Esophagus (tissue), 2 donors: ENCODE measurements at regions not wholly inside any gene's neighbourhood (a gene's known extent, or its start where the extent isn't known, plus 50 kb on each side); places are given as distances from the start of the nearest gene placed in this dataset.

Experiments
- H3K27ac ChIP-seq, 2 donors: one replicate each; pipeline ENCODE4 v1.5.1; 2013; ENCODE audit warnings: low read depth in 2 of 2, mild to moderate bottlenecking in 2 of 2, inconsistent platforms in 1 of 2, low read length in 1 of 2, moderate library complexity in 1 of 2
- H3K27me3 ChIP-seq, 2 donors: one replicate each; pipeline ENCODE4 v1.6.1; 2013; ENCODE audit warnings: low read length in 2 of 2, control low read depth in 1 of 2, mild to moderate bottlenecking in 1 of 2; ENCODE audit not compliant: insufficient read depth in 2 of 2, control insufficient read depth in 1 of 2
- H3K36me3 ChIP-seq, 2 donors: one replicate each; pipeline ENCODE4 v1.6.1; 2013; ENCODE audit warnings: low read length in 1 of 2; ENCODE audit not compliant: control insufficient read depth in 2 of 2, insufficient read depth in 2 of 2
- H3K4me1 ChIP-seq, 2 donors: one replicate each; pipeline ENCODE4 v1.6.1; 2013; ENCODE audit warnings: low read length in 1 of 2; ENCODE audit not compliant: control insufficient read depth in 2 of 2, insufficient read depth in 2 of 2
- H3K4me3 ChIP-seq, 2 donors: one replicate each; pipeline ENCODE4 v1.5.1; 2013; ENCODE audit warnings: low read length in 2 of 2, mild to moderate bottlenecking in 2 of 2, low read depth in 1 of 2, moderate library complexity in 1 of 2
- H3K9me3 ChIP-seq, 2 donors: one replicate each; pipeline ENCODE4 v1.6.1; 2013; ENCODE audit warnings: mild to moderate bottlenecking in 2 of 2, low read depth in 1 of 2, low read length in 1 of 2, moderate library complexity in 1 of 2; ENCODE audit not compliant: control insufficient read depth in 2 of 2, insufficient read depth in 1 of 2
- WGBS, 2 donors: extraction: QIAGEN DNeasy Blood & Tissue Kit; methylation state at CpG; one replicate each; pipeline ENCODE4 v1.1.7; 2013; 5-methylcytosine and 5-hydroxymethylcytosine counted together
- donor health status: healthy with polysubstance abuse.
- donor health status: Bipolar disorder and iron deficiency.

DNA sequence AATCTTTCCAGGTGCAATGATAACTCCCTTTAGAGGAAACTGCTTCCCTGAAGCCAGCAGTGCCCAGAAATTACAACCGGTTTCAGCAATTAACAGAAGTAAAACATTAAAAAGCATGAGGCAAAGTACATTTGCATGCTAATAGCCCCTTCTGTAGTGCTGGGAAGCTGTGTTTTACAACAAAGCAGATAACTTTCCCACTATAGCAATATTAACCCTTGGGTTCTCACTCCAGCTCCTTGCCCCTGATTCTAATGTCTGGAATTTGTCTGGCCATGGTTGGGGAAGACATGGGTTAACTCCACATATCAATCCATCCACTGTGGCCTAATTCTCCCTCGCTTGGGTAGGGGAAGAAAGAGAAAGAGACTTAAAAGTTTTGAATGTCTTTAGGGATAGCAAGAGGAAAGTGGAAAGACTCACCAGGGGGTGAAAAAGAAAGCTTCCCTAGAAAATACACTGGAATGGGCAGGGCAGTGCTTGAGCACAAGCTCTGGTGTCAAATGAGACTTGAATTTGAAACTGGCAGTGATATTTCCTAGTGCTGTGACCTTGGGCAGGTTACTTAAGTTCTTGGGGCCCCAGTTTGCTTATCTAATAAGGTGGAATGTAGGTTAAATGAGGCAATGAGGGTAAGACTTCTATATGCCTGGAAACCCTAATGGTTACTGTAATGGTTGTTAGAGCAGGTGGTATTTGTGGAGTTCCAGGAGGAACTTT lies 102.0 kb downstream of the SOX9 start:
- Histone ChIP-seq H3K36me3 (no peaks in the 10 kb centered on the region), H3K27me3 (peaks cover 2 to 4% of the 10 kb centered on the region in 2 donors), H3K27ac (no peak overlapping the region), H3K9me3 (peaks cover 0 to 3% of the 10 kb centered on the region in 2 donors), H3K4me1 (peaks cover 2 to 6% of the 10 kb centered on the region in 2 donors), H3K4me3 (no peak overlapping the region)
- 54 to 76% methylated on average over 2 of the region's 2 CpGs for WGBS, 2 donors

DNA sequence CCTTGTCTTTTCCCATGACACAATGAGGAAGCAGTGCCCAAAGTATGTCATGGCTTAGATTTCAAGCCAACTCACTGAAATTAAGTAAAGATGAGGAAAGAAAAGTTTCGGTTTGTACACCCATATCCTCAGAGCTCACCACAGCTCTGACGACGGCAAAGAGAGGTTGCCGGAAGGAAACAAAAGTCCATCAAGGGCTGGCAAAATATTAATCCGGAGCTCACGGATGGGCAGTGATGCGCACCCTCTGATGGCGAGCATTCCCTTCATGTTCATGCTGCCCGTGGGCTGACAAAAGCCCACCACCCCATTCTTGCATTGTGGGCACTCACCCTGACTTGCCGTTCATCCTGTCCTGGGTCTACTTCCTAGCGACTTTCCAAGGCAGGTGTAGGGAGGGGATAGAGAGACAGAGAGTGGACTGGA lies 103.1 kb downstream of the SOX9 start:
- 92 to 93% methylated on average over 11 of the region's 11 CpGs for WGBS, 2 donors
- no peaks in the 10 kb centered on the region for H3K36me3 ChIP-seq
- no peak overlapping the region for H3K27ac ChIP-seq

DNA sequence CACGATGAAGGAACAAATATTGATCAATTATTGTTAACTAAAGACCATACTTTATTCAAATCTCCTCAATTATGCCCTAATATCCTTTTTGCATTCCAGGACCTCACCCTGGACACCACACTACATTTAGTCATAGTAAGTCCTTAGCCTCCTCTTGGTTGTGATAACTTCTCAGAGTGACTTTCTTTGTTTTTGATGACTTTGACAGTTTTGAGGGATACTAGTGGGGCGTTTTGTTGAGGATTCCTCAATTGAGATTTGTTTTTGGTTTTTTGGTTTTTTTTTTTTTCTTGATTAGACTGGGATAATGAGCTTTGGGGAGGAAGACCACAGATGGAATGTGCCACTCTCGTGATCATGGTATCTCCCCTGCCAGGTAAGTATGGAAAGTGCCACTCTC lies 105.5 kb downstream of the SOX9 start:
- Histone ChIP-seq H3K27me3 (peaks cover 0 to 2% of the 10 kb centered on the region in 2 donors), H3K9me3 (no peaks in the 10 kb centered on the region), H3K36me3 (no peaks in the 10 kb centered on the region), H3K27ac (no peak overlapping the region), H3K4me3 (no peak overlapping the region), H3K4me1 (no peaks in the 10 kb centered on the region)
- WGBS, 2 donors, result 76 to 86% methylated on average over 3 of the region's 3 CpGs

More for the DNA sequence above, 103.1 kb downstream of the SOX9 start:
- peaks cover 0 to 3% of the 10 kb centered on the region in 2 donors for H3K9me3 ChIP-seq
- H3K4me1 ChIP-seq, result peaks cover 2 to 6% of the 10 kb centered on the region in 2 donors
- H3K4me3 ChIP-seq, result no peak overlapping the region
- H3K27me3 ChIP-seq, result peaks cover 2 to 4% of the 10 kb centered on the region in 2 donors

DNA sequence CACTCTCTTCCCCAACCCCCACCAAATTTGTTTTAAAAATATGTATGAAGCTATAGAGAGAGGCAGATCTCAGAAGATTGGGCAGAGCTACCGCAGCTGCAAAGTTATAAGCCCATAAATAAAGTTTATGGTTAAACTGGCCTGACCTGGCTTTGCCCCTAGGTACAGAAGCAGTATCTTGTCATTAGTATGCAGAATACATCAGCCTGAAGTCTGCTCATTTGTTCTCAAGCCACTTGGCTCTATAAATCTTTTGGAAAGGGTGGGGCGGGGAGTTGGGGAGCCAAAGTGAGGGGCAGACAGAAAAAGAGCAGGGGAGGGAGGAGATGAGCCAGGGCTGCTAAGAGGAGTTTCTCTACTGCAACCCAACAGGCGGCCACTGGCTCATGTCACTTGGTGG lies 113.2 kb downstream of the SOX9 start:
- H3K36me3 ChIP-seq, result no peaks in the 10 kb centered on the region
- no peak overlapping the region for H3K27ac ChIP-seq
- H3K4me1 ChIP-seq, result no peaks in the 10 kb centered on the region
- WGBS, 2 donors, result 72 to 80% methylated on average over 3 of the region's 3 CpGs
- H3K4me3 ChIP-seq, result no peak overlapping the region
- H3K9me3 ChIP-seq, result peaks cover 0 to 3% of the 10 kb centered on the region in 2 donors
- H3K27me3 ChIP-seq, result no peaks in the 10 kb centered on the region

- no peaks in the 10 kb centered on the region for H3K4me1 ChIP-seq
- peaks cover 0 to 3% of the 10 kb centered on the region in 2 donors for H3K9me3 ChIP-seq
- no peak overlapping the region for H3K27ac ChIP-seq
- no peaks in the 10 kb centered on the region for H3K36me3 ChIP-seq
- H3K27me3 ChIP-seq, result no peaks in the 10 kb centered on the region
- H3K4me3 ChIP-seq, result no peak overlapping the region
- 74 to 81% methylated on average over 5 of the region's 5 CpGs for WGBS, 2 donors
These were observed 114.2 kb downstream of the SOX9 start for GRCh38 chr17:72234985-72235384.

DNA sequence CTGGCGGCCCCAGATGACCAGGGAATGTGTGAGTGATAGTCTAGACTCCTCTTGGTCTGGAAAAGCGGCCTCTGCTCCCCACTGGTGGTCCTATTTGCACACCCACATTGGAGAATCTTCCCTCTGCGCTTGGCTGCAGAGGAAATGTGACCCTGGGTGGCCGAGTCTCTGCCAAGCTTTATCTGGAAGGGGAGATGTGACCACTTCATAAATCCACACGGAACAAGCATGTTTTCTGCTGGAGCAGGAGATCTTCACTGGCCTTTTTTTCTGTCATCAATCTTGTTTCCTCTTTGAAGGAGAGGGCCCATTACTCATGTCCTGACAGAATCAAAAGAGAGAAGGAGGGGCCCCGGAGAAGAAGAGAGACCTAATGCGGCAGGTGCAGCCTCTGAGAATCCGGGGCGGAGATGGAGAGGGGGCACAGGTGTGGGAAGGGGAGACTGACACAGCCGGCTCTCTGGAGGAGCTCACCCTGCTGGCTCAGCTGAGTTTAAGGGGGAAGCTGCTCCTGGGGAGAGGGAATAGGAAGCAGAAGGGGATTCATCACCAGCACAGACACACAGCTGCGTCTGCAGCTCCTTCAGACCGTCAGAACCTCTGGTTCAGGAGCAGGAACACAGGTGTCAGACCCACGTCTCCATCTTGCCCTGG lies 116.3 kb downstream of the SOX9 start:
- no peak overlapping the region for H3K27ac ChIP-seq
- H3K27me3 ChIP-seq, result no peaks in the 10 kb centered on the region
- no peaks in the 10 kb centered on the region for H3K36me3 ChIP-seq
- H3K9me3 ChIP-seq, result peaks cover 0 to 3% of the 10 kb centered on the region in 2 donors
- 32 to 51% methylated on average over 13 of the region's 13 CpGs for WGBS, 2 donors
- H3K4me1 ChIP-seq, result no peaks in the 10 kb centered on the region
- H3K4me3 ChIP-seq, result no peak overlapping the region

GRCh38 chr17:72238157-72238673 lies 117.4 kb downstream of the SOX9 start:
- H3K9me3 ChIP-seq, result peaks cover 0 to 3% of the 10 kb centered on the region in 2 donors
- H3K4me1 ChIP-seq, result no peaks in the 10 kb centered on the region
- no peaks in the 10 kb centered on the region for H3K27me3 ChIP-seq
- no peak overlapping the region for H3K4me3 ChIP-seq
- no peaks in the 10 kb centered on the region for H3K36me3 ChIP-seq
- H3K27ac ChIP-seq, result no peak overlapping the region
- 82 to 83% methylated on average over 10 of the region's 10 CpGs for WGBS, 2 donors

DNA sequence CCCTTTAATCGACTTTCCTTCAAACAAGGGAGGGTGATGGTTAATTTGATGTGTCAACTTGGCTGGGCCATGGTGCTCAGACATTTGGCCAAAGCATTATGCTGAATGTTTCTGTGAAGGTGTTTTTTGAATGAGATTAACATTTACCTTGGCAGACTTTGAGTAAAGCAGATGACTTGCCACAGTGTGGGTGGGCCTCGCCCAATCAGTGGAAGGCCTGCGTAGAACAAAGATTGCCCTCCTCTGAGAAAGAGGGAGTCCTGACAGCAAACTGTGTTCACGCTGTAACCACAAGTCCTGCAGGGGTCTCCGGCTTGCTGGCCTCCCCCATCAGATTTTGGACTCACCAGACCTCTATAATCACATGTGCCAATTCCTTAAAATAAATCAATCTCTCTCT lies 118.7 kb downstream of the SOX9 start:
- WGBS, 2 donors, result 90% methylated on average over 5 of the region's 5 CpGs
- H3K27me3 ChIP-seq, result no peaks in the 10 kb centered on the region
- H3K27ac ChIP-seq, result no peak overlapping the region
- no peaks in the 10 kb centered on the region for H3K36me3 ChIP-seq
- H3K9me3 ChIP-seq, result peaks cover 0 to 3% of the 10 kb centered on the region in 2 donors
- H3K4me1 ChIP-seq, result no peaks in the 10 kb centered on the region
- no peak overlapping the region for H3K4me3 ChIP-seq

DNA sequence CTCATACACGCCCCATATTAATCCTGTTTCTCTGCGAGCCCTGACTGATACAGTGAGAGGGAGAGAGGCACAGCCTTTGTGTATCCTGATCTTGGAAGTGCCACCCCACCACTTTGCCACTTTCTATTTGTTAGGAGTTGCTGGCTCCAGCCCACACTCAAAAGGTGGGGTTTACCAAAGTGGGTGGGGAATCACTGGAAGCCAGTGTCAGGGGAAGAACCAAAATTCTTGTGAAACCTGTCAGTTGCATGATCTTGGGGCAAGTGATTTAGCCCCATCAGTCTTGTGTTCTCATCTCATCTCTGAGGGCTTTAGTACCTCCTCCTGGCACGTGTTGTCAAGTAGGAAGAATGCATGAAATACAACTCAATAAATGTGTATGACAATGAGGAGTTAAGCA lies 119.5 kb downstream of the SOX9 start:
- Histone ChIP-seq H3K4me1 (no peaks in the 10 kb centered on the region), H3K27ac (no peak overlapping the region), H3K27me3 (no peaks in the 10 kb centered on the region), H3K9me3 (no peaks in the 10 kb centered on the region), H3K4me3 (no peak overlapping the region), H3K36me3 (no peaks in the 10 kb centered on the region)
- WGBS, 2 donors, result 61 to 63% methylated on average over 3 of the region's 3 CpGs
